NCI-H2196 treated with DMSO at 0.1 percent for 48 hours (cell line): ENCODE measurements at regions not wholly inside any gene's neighbourhood (a gene's known extent, or its start where the extent isn't known, plus 50 kb on each side); places are given as distances from the start of the nearest gene placed in this dataset.
"Not testable (repeated sequence)": the region's sequence is repeated elsewhere in the genome, so short reads cannot be mapped to it uniquely, and the experiment has no call there.

ENCODE experiments used
- DNase-seq: peaks from one replicate; lab custom pipeline; 2025; ENCODE audit not compliant: unreplicated experiment; lab: John Stamatoyannopoulos, UW

- no peak for DNase-seq
Measured at GRCh38 chr6:5838656-5839396, 167.9 kb downstream of the NRN1 start.

DNA sequence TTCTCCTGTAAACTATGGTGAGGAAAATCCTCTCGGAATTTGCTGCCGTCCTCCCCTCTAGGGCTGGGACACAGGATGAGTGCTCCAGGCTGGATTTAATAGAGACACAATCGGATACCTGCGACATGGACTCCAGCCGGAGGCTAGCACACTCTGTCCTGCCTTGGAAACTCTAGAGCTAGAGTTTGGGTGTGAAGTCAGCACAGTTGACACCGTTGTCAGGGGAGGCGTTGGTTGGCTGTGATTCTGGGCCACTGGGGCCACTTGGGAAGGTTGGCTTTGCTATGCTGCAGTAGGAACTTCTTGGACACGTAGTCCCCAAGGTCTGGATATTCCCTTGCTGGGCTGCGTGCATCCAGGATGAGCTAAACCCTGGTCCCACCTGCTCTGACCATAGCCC, 169.4 kb downstream of the NRN1 start:
- DNase-seq = no peak

- DNase-seq = not testable (repeated sequence)
Measured at GRCh38 chr6:5836597-5836996, 170.1 kb downstream of the NRN1 start.

DNA sequence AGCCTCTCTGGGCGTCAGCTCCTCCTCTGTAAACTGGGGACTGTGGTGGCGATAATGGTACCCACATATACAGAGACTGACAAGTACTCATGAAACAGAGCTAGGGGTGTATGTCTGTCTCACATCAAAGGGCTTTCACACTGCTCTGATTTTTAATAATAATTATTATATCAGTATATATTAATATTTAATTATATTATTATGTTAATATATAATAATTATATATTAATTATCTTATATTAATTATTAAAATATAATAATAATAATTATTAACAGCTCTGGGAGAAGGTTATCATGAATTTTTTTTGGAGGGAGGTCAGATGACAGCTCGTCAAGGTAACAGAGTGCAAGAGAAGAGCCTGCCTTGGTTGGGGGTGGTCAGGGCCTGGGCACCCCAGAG, 173.6 kb downstream of the NRN1 start:
- no peak for DNase-seq

- DNase-seq = no peak
Measured at GRCh38 chr6:5832668-5833067, 174.1 kb downstream of the NRN1 start.

DNA sequence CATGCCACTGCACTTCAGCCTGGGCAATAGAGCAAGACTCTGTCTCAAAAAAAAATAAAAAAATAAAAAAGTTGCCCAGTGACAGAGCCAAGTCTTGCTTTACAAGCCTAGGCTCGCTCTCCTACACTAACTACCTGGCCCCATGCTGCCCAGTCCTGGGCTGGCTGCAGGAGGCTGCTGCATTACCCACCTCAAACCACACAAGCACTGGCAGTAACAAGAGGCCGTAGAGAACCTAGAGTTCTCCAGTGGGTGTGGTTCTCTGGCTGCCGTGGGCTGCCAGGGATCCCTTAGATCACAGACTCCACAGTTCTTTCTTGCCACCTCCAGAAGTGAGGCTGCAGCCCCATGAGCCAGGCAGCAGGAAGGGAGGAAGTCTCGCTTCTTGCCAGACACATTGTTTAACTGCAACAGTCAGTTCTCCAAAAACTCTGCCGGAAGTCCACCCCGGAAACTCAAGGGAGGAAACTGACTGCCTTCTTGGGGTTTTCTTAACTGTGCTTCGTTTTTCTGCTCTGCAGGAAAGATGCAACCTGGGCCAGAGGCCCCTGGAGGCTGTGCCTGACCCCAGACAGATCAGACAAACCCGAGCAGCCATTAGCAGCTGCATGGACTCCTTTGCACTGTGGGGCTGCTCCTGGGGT, 175.4 kb downstream of the NRN1 start:
- DNase-seq = not testable (repeated sequence)

DNA sequence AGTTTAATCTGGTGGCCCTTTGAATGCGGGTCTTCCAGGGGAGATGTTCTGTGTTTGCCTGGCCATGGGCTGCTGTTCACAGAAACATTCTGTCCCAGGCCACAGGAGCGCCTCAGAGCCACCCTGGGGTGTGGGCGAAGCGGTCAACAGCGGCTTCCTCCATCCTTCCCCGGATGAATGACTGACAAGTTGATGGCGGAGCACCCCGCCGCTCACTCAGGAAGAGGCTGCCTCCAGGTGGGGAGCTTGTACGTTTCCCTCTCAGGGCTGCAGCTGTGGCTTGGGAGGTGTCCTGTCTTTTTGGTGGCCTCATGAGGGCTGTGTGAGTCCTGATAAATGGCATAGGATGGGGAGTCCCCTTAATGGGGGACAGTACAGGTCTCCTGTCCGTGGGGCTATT, 178.4 kb downstream of the NRN1 start:
- no peak for DNase-seq

DNA sequence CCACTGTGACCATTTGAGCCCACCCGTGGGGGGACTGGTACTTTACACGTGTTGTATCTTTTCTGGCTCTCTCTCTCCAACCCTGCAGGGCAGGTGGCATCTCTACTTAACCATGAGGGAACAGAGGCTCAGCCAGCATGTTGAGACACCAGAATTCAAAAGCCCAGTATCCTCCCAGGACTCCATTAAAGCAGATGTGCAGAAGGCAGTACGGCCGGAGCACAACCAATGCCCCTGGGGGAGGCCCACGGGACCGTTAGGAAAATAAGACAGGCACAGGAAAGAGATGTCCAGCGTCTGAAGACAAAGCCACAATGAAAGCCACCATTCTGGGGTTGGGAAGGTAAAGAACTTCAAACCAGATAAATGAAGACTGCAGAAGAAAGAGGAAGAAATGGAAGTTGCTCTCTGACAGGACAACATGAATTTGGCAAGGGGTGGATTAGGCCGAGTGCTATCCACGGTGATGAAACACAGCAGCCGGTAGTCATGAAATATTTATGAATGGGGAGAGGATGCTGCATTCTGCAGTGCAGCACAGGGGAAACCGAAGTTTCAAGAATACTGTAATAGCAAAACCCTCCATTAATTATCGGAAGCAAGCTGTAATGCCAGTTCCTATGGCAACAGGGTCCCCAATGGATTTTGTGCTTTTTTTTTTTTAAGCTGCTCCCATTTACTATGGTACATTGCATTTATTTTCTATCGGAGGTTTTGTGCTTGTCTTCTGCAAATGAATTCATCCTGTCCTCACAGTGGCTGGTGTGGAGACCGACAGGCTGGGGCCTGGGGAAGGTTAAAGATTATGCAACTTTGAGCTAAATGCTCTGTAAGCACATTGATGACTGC, 179.4 kb downstream of the NRN1 start:
- DNase-seq = no peak

DNA sequence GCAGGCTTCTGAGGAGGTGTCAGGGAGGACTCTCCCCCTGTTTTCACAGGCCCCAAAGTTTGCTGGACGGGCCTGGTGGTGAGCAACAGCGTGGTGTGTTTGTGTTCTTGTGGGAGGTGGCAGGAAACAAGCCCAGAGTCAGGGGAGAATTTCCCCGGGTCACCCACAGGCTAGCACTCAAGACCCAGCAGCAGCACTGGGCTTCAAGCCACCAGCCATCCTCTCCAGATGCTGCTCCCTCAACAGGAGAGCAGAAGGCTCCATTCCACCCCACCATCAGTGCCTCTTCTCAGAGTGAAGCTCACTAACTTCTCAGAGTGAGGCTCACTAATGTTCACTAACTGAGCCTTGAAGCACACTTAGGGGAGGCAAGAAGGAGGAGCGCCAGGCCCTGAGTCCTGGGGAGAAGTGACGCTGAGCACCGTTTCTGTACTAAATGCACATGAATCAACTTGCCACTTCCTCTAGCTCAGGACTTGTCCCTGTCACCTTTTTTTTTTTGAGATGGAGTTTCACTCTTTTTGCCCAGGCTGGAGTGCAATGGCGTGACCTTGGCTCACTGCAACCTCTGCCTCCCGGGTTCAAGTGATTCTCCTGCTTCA, 182.2 kb downstream of the NRN1 start:
- DNase-seq = not testable (repeated sequence)
